ENCODE measurements at regions not wholly inside any gene's neighbourhood (a gene's known extent, or its start where the extent isn't known, plus 50 kb on each side); places are given as distances from the start of the nearest gene placed in this dataset.
A peak's percentile ranks its signal among the peaks of the same experiment; 100 is the strongest.

- TF ChIP-seq POLR2AphosphoS5 (IDR thresholded peaks at IDR 0.05): no peak
- no peak for TF ChIP-seq EP300 (IDR thresholded peaks at IDR 0.05)
- peak; percentile 25 to 88 (median 61) for TF ChIP-seq CTCF (IDR thresholded peaks at IDR 0.05)
- intact Hi-C loops (cut with DNase I): loop anchor here (5.0 kb wide), 2 partner anchors 222 to 367 kb away; partner anchors contain the start of gene CEP43
- H3K9me3 ChIP-seq: no peaks in the 10 kb centered on the region
- no peaks in the 10 kb centered on the region for H3K27me3 ChIP-seq
- no peaks in the 10 kb centered on the region for H3K36me3 ChIP-seq
- H3K4me1 ChIP-seq: no peaks in the 10 kb centered on the region
- 54% methylated on average over 24 of the region's 24 CpGs for WGBS, 2 donors
- no peak overlapping the region for H3K27ac ChIP-seq
- no peak for DNase-seq
- H3K4me3 ChIP-seq: peak overlapping the region in 1 of 4 donors; percentile 18
Measured at GRCh38 chr6:166775180-166775922, 148.3 kb upstream of the RPS6KA2 start.

GRCh38 chr6:166774770-166775169 is 147.7 kb upstream of the RPS6KA2 start:
- TF ChIP-seq POLR2AphosphoS5 (IDR thresholded peaks at IDR 0.05): no peak
- TF ChIP-seq POLR2A (IDR thresholded peaks at IDR 0.05): no peak
- no peak for TF ChIP-seq EP300 (IDR thresholded peaks at IDR 0.05)
- TF ChIP-seq CTCF (IDR thresholded peaks at IDR 0.05): no peak
- Histone ChIP-seq H3K4me3 (no peak overlapping the region), H3K9me3 (no peaks in the 10 kb centered on the region), H3K36me3 (no peaks in the 10 kb centered on the region), H3K4me1 (no peaks in the 10 kb centered on the region), H3K27ac (no peak overlapping the region), H3K27me3 (no peaks in the 10 kb centered on the region)
- 40 to 75% methylated on average over 12 of the region's 12 CpGs for WGBS, 2 donors
- intact Hi-C loops (cut with DNase I): loop anchor here (5.0 kb wide), 2 partner anchors 223 to 368 kb away; partner anchors contain the start of gene CEP43
- no peak for DNase-seq

GRCh38 chr6:166774292-166774691 is 147.2 kb upstream of the RPS6KA2 start:
- H3K9me3 ChIP-seq: no peaks in the 10 kb centered on the region
- H3K36me3 ChIP-seq: no peaks in the 10 kb centered on the region
- no peak for DNase-seq
- H3K4me3 ChIP-seq: no peak overlapping the region
- H3K4me1 ChIP-seq: no peaks in the 10 kb centered on the region
- 76 to 77% methylated on average over 8 of the region's 8 CpGs for WGBS, 2 donors
- no peaks in the 10 kb centered on the region for H3K27me3 ChIP-seq
- no peak overlapping the region for H3K27ac ChIP-seq
- no peak for TF ChIP-seq EP300 (IDR thresholded peaks at IDR 0.05)
- TF ChIP-seq POLR2AphosphoS5 (IDR thresholded peaks at IDR 0.05): no peak
- TF ChIP-seq CTCF (IDR thresholded peaks at IDR 0.05): no peak
- no peak for TF ChIP-seq POLR2A (IDR thresholded peaks at IDR 0.05)
- intact Hi-C loops (cut with DNase I): no loop called here

- no peaks in the 10 kb centered on the region for H3K27me3 ChIP-seq
- H3K4me3 ChIP-seq: no peak overlapping the region
- no peaks in the 10 kb centered on the region for H3K9me3 ChIP-seq
- H3K4me1 ChIP-seq: no peaks in the 10 kb centered on the region
- H3K36me3 ChIP-seq: no peaks in the 10 kb centered on the region
- intact Hi-C loops (cut with DNase I): no loop called here
- WGBS, 2 donors: 46 to 76% methylated on average over 8 of the region's 8 CpGs
- H3K27ac ChIP-seq: no peak overlapping the region
- DNase-seq: no peak
- TF ChIP-seq POLR2AphosphoS5 (IDR thresholded peaks at IDR 0.05): no peak
- no peak for TF ChIP-seq CTCF (IDR thresholded peaks at IDR 0.05)
- no peak for TF ChIP-seq EP300 (IDR thresholded peaks at IDR 0.05)
Measured at GRCh38 chr6:166772518-166772917, 145.5 kb upstream of the RPS6KA2 start.

- no peaks in the 10 kb centered on the region for H3K4me1 ChIP-seq
- TF ChIP-seq EP300 (IDR thresholded peaks at IDR 0.05): no peak
- TF ChIP-seq CTCF (IDR thresholded peaks at IDR 0.05): peak in 1 of 4 experiments; percentile 6
- TF ChIP-seq POLR2A (IDR thresholded peaks at IDR 0.05): no peak
- no peak for TF ChIP-seq POLR2AphosphoS5 (IDR thresholded peaks at IDR 0.05)
- intact Hi-C loops (cut with DNase I): no loop called here
- H3K27ac ChIP-seq: no peak overlapping the region
- WGBS, 2 donors: 92 to 94% methylated on average over 13 of the region's 13 CpGs
- H3K27me3 ChIP-seq: no peaks in the 10 kb centered on the region
- no peak for DNase-seq
- no peaks in the 10 kb centered on the region for H3K36me3 ChIP-seq
- no peak overlapping the region for H3K4me3 ChIP-seq
- H3K9me3 ChIP-seq: no peaks in the 10 kb centered on the region
Measured at GRCh38 chr6:166771701-166772100, 144.7 kb upstream of the RPS6KA2 start.
